ENCODE measurements at regions not wholly inside any gene's neighbourhood (a gene's known extent, or its start where the extent isn't known, plus 50 kb on each side); places are given as distances from the start of the nearest gene placed in this dataset. TPM values are rescaled to one million over a fixed set of nuclear protein-coding genes. Genes with fewer than 3 reads are reported as not detected.

DNA sequence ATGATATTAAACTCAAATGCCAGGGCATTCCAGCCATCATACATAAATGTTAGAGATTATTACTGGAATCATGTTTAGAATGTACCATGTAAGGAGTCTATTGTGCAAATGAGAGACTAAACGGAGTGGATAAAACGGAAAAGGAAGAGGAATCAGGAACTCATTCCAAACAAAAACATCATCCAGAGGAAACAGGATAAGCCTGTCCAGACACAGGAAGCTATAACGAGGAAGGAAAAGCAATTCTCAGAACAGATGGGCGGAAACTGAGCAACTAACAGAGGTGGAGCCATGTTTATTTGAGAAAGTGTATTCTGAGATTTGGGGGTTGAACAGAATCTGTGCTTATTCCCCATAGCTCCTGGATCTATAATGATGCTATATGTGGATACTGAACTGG, 52.3 kb upstream of the TRIM24 start (continued):
- TF ChIP-seq ZNF207 (IDR thresholded peaks at IDR 0.05; ENCODE audit: borderline replicate concordance) (no peak), RFX5 (IDR thresholded peaks at IDR 0.05; ENCODE audit: low read depth, low read length) (no peak), NBN (IDR thresholded peaks at IDR 0.05) (no peak), SRF (IDR thresholded peaks at IDR 0.05; ENCODE audit: low read depth in 2 of 2, low read length in 2 of 2) (no peak)

Small RNA genes in the stretch of these regions (small RNA-seq; reads per million reads assigned to genes)
- not detected for gene RF00019
- gene RF00432, result not detected
